Neural cell (in vitro differentiated cells): ENCODE measurements at regions not wholly inside any gene's neighbourhood (a gene's known extent, or its start where the extent isn't known, plus 50 kb on each side); places are given as distances from the start of the nearest gene placed in this dataset.

ENCODE experiments used
- H2AFZ ChIP-seq: fragments of 200-600, 300-800 bp; sonication (generic), shearing (Covaris generic); 2 replicates; pipeline ENCODE4 v1.6.0; 2014; ENCODE audit warnings: low read depth, mild to moderate bottlenecking, antibody characterized with exemption, low read length, moderate library complexity
- H3F3A ChIP-seq: fragments of 200-600 bp; shearing (Covaris generic); 2 replicates; pipeline ENCODE4 v1.6.1; 2016; ENCODE audit warnings: mild to moderate bottlenecking, moderate library complexity, mixed read lengths, antibody characterized with exemption, low read length; ENCODE audit not compliant: insufficient read depth, poor library complexity, severe bottlenecking
- H3K27ac ChIP-seq: fragments of 200-600, 300-800 bp; sonication (generic), shearing (Covaris generic); 2 replicates; pipeline ENCODE4 v1.5.1; 2014; ENCODE audit warnings: mild to moderate bottlenecking, low read length, moderate library complexity
- H3K27me3 ChIP-seq: fragments of 300-800, 200-600 bp; sonication (generic), shearing (Covaris generic); 2 replicates; pipeline ENCODE4 v1.6.0; 2014; ENCODE audit warnings: mild to moderate bottlenecking, low read depth, low read length, moderate library complexity; ENCODE audit not compliant: insufficient read depth
- H3K36me3 ChIP-seq: fragments of 300-800, 200-600 bp; sonication (generic), shearing (Covaris generic); 2 replicates; pipeline ENCODE4 v1.5.1; 2014; ENCODE audit warnings: mild to moderate bottlenecking, antibody characterized with exemption, low read length, moderate library complexity; ENCODE audit not compliant: insufficient read depth
- H3K4me2 ChIP-seq: fragments of 300-800, 200-600 bp; sonication (generic), shearing (Covaris generic); 2 replicates; pipeline ENCODE4 v1.6.0; 2014; ENCODE audit warnings: mild to moderate bottlenecking, low read length
- H3K4me3 ChIP-seq: fragments of 300-800, 200-600 bp; sonication (generic), shearing (Covaris generic); 2 replicates; pipeline ENCODE4 v1.5.1; 2014; ENCODE audit warnings: mild to moderate bottlenecking, low read length, moderate library complexity
- H3K79me2 ChIP-seq: fragments of 200-600 bp; shearing (Covaris generic); replicated peaks from 2 replicates; pipeline ENCODE4 v1.6.0; 2014; ENCODE audit warnings: mild to moderate bottlenecking, low read length, moderate library complexity; ENCODE audit not compliant: insufficient read depth
- H3K9ac ChIP-seq: fragments of 300-800, 200-600 bp; sonication (generic), shearing (Covaris generic); 2 replicates; pipeline ENCODE4 v1.6.1; 2016; ENCODE audit warnings: mild to moderate bottlenecking, low read length, mixed read lengths
- H3K9me2 ChIP-seq: fragments of 200-600 bp; shearing (Covaris generic); 2 replicates; pipeline ENCODE4 v1.6.1; 2016; ENCODE audit warnings: mild to moderate bottlenecking, low read length, mixed read lengths; ENCODE audit not compliant: insufficient read depth
- H3K9me3 ChIP-seq: fragments of 200-600, 300-800 bp; sonication (generic), shearing (Covaris generic); 2 replicates; pipeline ENCODE4 v1.6.1; 2016; ENCODE audit warnings: mild to moderate bottlenecking, mixed run types, low read length, moderate library complexity, mixed read lengths
- H4K20me1 ChIP-seq: fragments of 200-600 bp; shearing (Covaris generic); 2 replicates; pipeline ENCODE4 v1.6.1; 2016; ENCODE audit warnings: mild to moderate bottlenecking, mixed run types; ENCODE audit not compliant: insufficient read depth
- CTCF ChIP-seq: fragments of 450-650 bp; IDR thresholded peaks from 2 replicates; pipeline ENCODE4 v1.5.1; 2014; ENCODE audit warnings: antibody characterized with exemption, mild to moderate bottlenecking, moderate library complexity; ENCODE audit not compliant: poor library complexity, severe bottlenecking
- EP300 ChIP-seq: fragments of 450-650 bp; conservative IDR thresholded peaks from 2 replicates; pipeline ENCODE4 v1.6.1; 2014; ENCODE audit warnings: antibody characterized with exemption, mild to moderate bottlenecking, moderate library complexity; ENCODE audit not compliant: poor library complexity, severe bottlenecking
- EZH2 ChIP-seq: fragments of 200-600, 300-800 bp; shearing (Covaris generic), sonication (generic); IDR thresholded peaks from 2 replicates; pipeline ENCODE4 v1.6.1; 2014; ENCODE audit warnings: antibody characterized with exemption, low read length, borderline replicate concordance, mild to moderate bottlenecking; ENCODE audit not compliant: insufficient read depth, poor library complexity, severe bottlenecking
- POLR2AphosphoS5 ChIP-seq: IDR thresholded peaks from 2 replicates; pipeline ENCODE4 v1.6.1; 2012
- RAD21 ChIP-seq: fragments of 450-650 bp; conservative IDR thresholded peaks from 2 replicates; pipeline ENCODE4 v1.6.1; 2014; ENCODE audit warnings: antibody characterized with exemption, mild to moderate bottlenecking, moderate library complexity
- SMC3 ChIP-seq: fragments of 450-650 bp; conservative IDR thresholded peaks from 2 replicates; pipeline ENCODE4 v1.6.1; 2014; ENCODE audit warnings: antibody characterized with exemption, mild to moderate bottlenecking, moderate library complexity; ENCODE audit not compliant: poor library complexity
- TAF1 ChIP-seq: IDR thresholded peaks from 2 replicates; pipeline ENCODE4 v1.6.1; 2012; ENCODE audit warnings: low read depth
- TF ChIP-seq, protein P1 (sequence below): IDR thresholded peaks from 2 replicates; pipeline ENCODE4 v1.6.1; 2012; ENCODE audit warnings: borderline replicate concordance

DNA sequence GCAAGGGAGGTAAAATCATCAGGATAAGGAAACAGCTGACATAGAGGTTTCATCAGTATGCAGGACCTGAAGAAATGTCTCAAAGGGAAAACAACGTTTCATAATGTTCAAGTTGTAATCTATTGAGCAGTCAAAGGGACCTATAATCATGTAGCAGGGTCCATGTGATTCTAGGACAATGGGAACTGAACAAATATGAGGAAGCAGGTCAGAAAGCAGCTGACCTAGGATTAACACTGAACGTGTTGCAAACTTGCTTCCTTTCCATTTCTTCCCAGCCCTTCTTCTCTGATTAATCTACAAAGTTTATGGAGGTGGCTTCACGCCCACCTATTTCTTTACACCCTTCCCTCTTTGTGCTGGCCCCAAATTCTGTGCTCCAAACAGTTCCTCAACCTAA, 256.9 kb upstream of the AKR1E2 start:
- Histone ChIP-seq H3K36me3 (no peaks in the 10 kb centered on the region), H3K27ac (no peak overlapping the region), H3K27me3 (no peaks in the 10 kb centered on the region), H3F3A (no peaks in the 10 kb centered on the region), H3K4me3 (no peak overlapping the region), H4K20me1 (no peaks in the 10 kb centered on the region), H3K9me3 (no peaks in the 10 kb centered on the region), H3K79me2 (no peaks in the 10 kb centered on the region), H3K4me2 (no peak overlapping the region), H2AFZ (no peak overlapping the region), H3K9me2 (no peaks in the 10 kb centered on the region), H3K9ac (no peak overlapping the region)
- TF ChIP-seq TAF1 (no peak), CTCF (no peak)

- Histone ChIP-seq H3K27me3 (no peaks in the 10 kb centered on the region), H3K4me3 (no peak overlapping the region), H3K9ac (no peak overlapping the region), H4K20me1 (no peaks in the 10 kb centered on the region), H3K9me2 (no peaks in the 10 kb centered on the region), H3K27ac (no peak overlapping the region), H3K79me2 (no peaks in the 10 kb centered on the region), H3K4me2 (no peak overlapping the region), H2AFZ (no peak overlapping the region), H3K9me3 (no peaks in the 10 kb centered on the region), H3K36me3 (no peaks in the 10 kb centered on the region), H3F3A (no peaks in the 10 kb centered on the region)
- peak; percentile 41 for TF ChIP-seq EP300
- TF ChIP-seq POLR2AphosphoS5, result peak; percentile 12
- TF ChIP-seq, protein P1, sequence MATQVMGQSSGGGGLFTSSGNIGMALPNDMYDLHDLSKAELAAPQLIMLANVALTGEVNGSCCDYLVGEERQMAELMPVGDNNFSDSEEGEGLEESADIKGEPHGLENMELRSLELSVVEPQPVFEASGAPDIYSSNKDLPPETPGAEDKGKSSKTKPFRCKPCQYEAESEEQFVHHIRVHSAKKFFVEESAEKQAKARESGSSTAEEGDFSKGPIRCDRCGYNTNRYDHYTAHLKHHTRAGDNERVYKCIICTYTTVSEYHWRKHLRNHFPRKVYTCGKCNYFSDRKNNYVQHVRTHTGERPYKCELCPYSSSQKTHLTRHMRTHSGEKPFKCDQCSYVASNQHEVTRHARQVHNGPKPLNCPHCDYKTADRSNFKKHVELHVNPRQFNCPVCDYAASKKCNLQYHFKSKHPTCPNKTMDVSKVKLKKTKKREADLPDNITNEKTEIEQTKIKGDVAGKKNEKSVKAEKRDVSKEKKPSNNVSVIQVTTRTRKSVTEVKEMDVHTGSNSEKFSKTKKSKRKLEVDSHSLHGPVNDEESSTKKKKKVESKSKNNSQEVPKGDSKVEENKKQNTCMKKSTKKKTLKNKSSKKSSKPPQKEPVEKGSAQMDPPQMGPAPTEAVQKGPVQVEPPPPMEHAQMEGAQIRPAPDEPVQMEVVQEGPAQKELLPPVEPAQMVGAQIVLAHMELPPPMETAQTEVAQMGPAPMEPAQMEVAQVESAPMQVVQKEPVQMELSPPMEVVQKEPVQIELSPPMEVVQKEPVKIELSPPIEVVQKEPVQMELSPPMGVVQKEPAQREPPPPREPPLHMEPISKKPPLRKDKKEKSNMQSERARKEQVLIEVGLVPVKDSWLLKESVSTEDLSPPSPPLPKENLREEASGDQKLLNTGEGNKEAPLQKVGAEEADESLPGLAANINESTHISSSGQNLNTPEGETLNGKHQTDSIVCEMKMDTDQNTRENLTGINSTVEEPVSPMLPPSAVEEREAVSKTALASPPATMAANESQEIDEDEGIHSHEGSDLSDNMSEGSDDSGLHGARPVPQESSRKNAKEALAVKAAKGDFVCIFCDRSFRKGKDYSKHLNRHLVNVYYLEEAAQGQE, result no peak
- TF ChIP-seq CTCF, result no peak
- no peak for TF ChIP-seq TAF1
- TF ChIP-seq EZH2, result no peak
- TF ChIP-seq RAD21, result no peak
These were observed 257.3 kb upstream of the AKR1E2 start for GRCh38 chr10:4568731-4569130.

GRCh38 chr10:4568086-4568485, 257.9 kb upstream of the AKR1E2 start:
- Histone ChIP-seq H3K4me2 (no peak overlapping the region), H3K9me3 (no peaks in the 10 kb centered on the region), H3K9me2 (no peaks in the 10 kb centered on the region), H4K20me1 (no peaks in the 10 kb centered on the region), H3K9ac (no peak overlapping the region), H3K27ac (no peak overlapping the region), H3K79me2 (no peaks in the 10 kb centered on the region), H3F3A (no peaks in the 10 kb centered on the region), H3K27me3 (no peaks in the 10 kb centered on the region), H3K36me3 (no peaks in the 10 kb centered on the region), H3K4me3 (no peak overlapping the region), H2AFZ (no peak overlapping the region)
- TF ChIP-seq RAD21 (no peak), TAF1 (no peak), POLR2AphosphoS5 (no peak), CTCF (no peak), SMC3 (no peak), EP300 (no peak), EZH2 (no peak)
- TF ChIP-seq, protein P1, result no peak
